H1 (cell line): ENCODE measurements at regions not wholly inside any gene's neighbourhood (a gene's known extent, or its start where the extent isn't known, plus 50 kb on each side); places are given as distances from the start of the nearest gene placed in this dataset.

Experiments
- TF ChIP-seq, protein P1 (sequence below), 3 experiments: IDR thresholded peaks; 1 replicate in 2 of 3; 2 replicates in 1 of 3; pipeline versions ENCODE4 v1.5.1 to v1.6.1; 2011; ENCODE audit warnings: low read length in 3 of 3, mild to moderate bottlenecking in 3 of 3, inconsistent platforms in 2 of 3, low read depth in 1 of 3, moderate library complexity in 1 of 3; ENCODE audit not compliant: insufficient read depth in 1 of 3; ENCODE audit errors: control extremely low read depth in 1 of 3

DNA sequence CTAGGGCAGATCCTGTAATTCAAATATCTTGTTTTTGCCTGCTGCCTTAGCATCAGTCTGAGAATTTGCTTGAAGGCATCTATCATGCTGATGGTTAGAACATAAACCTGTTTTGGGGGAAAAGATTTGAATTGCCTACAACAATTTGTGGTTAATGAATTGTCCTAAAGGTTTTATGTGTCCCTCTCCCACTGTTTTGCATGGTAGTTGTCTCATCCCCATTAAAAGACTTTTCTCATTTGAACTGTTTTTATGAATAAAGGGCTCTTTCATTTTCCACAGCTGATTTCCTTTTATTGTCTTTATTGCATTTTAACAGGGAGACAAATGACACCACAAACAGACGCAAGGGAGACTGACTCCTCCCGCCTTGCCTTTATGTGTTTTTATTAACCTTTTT is 275.6 kb downstream of the PIK3C3 start (continued):
- TF ChIP-seq, protein P1, sequence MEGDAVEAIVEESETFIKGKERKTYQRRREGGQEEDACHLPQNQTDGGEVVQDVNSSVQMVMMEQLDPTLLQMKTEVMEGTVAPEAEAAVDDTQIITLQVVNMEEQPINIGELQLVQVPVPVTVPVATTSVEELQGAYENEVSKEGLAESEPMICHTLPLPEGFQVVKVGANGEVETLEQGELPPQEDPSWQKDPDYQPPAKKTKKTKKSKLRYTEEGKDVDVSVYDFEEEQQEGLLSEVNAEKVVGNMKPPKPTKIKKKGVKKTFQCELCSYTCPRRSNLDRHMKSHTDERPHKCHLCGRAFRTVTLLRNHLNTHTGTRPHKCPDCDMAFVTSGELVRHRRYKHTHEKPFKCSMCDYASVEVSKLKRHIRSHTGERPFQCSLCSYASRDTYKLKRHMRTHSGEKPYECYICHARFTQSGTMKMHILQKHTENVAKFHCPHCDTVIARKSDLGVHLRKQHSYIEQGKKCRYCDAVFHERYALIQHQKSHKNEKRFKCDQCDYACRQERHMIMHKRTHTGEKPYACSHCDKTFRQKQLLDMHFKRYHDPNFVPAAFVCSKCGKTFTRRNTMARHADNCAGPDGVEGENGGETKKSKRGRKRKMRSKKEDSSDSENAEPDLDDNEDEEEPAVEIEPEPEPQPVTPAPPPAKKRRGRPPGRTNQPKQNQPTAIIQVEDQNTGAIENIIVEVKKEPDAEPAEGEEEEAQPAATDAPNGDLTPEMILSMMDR (IDR thresholded peaks at IDR 0.05; ENCODE audit: control extremely low read depth in 1 of 3, insufficient read depth in 1 of 3, low read depth in 1 of 3, low read length in 3 of 3) = no peak
- TF ChIP-seq, all 59 proteins: peak for 0
